HepG2 (cell line): ENCODE measurements at regions not wholly inside any gene's neighbourhood (a gene's known extent, or its start where the extent isn't known, plus 50 kb on each side); places are given as distances from the start of the nearest gene placed in this dataset.

Experiments used
- ATAC-seq: fragments of 200-7000 bp; cut with Tn5 transposase; 3 replicates; pipeline ENCODE4 v1.9.1; 2020; ENCODE audit warnings: mild to moderate bottlenecking, moderate library complexity
- BruUV-seq: library from RNA; stranded (reverse); fragments of 400-500 nt; replicated peaks from 2 replicates; lab custom pipeline; 2021; lab: Mats Ljungman, UMichigan
- CTCF ChIA-PET: fragments of 300-600 bp; formaldehyde crosslinking; extraction: SDS; loops from one replicate; lab custom pipeline; 2021; ENCODE audit warnings: low total read pairs, inconsistent platforms, low intra/inter-chr PET ratio; lab: Yijun Ruan, JAX
- POLR2A ChIA-PET: fragments of 350-600 bp; sonication (Branson Sonifier 250); formaldehyde crosslinking; loops from one replicate; lab custom pipeline; 2020; ENCODE audit warnings: antibody characterized with exemption, inconsistent platforms; lab: Yijun Ruan, JAX
- DNase-seq: peaks from one replicate; pipeline ENCODE4 v3.0.0-alpha.2; 2015; ENCODE audit warnings: low spot score
- FAIRE-seq: peaks from 3 replicates; lab custom pipeline; 2011; peaks lifted over from hg19 to GRCh38; lab: Jason Lieb, UNC
- H2AFZ ChIP-seq: one replicate; pipeline ENCODE4 v1.6.1; 2011; ENCODE audit warnings: low read length, inconsistent platforms
- H3K27ac ChIP-seq: fragments of 300-600 bp; 3 replicates; pipeline ENCODE4 v1.8.0; 2011; ENCODE audit warnings: mixed run types, mild to moderate bottlenecking, mixed read lengths, low read length, inconsistent platforms; ENCODE audit not compliant: insufficient read depth; ENCODE audit errors: extremely low read length
- H3K27me3 ChIP-seq, 2 experiments: fragments of 200-600 bp in 1 of 2; 2 replicates in 1 of 2; 3 replicates in 1 of 2; pipeline versions ENCODE4 v1.6.0 to v1.8.0; 2011; ENCODE audit warnings: low read length in 2 of 2, mild to moderate bottlenecking in 2 of 2, moderate library complexity in 2 of 2, inconsistent platforms in 1 of 2; ENCODE audit not compliant: insufficient read depth in 2 of 2, control insufficient read depth in 1 of 2
- H3K36me3 ChIP-seq, 2 experiments: fragments of 200-600 bp in 1 of 2; replicated peaks in 1 of 2; 2 replicates in 1 of 2; 3 replicates in 1 of 2; pipeline versions ENCODE4 v1.5.1 to v1.8.0; 2011; ENCODE audit warnings: low read length in 2 of 2, inconsistent platforms in 1 of 2; ENCODE audit not compliant: insufficient read depth in 2 of 2, control insufficient read depth in 1 of 2
- H3K4me1 ChIP-seq: 2 replicates; pipeline ENCODE4 v1.5.1; 2012; ENCODE audit warnings: low read length, inconsistent platforms; ENCODE audit not compliant: insufficient read depth
- H3K4me2 ChIP-seq: 2 replicates; pipeline ENCODE4 v1.6.0; 2011; ENCODE audit warnings: low read depth, low read length, inconsistent platforms
- H3K4me3 ChIP-seq, 3 experiments: fragments of 200-600 bp in 1 of 3; sonication (generic), shearing (Covaris generic) in 1 of 3; replicated peaks in 1 of 3; 2 replicates each; pipeline ENCODE4 v1.5.1; 2011 to 2016; ENCODE audit warnings: low read length in 3 of 3, inconsistent platforms in 2 of 3, low read depth in 2 of 3, mild to moderate bottlenecking in 2 of 3, control low read depth in 1 of 3, mixed read lengths in 1 of 3; ENCODE audit not compliant: insufficient read depth in 1 of 3
- H3K79me2 ChIP-seq: one replicate; pipeline ENCODE4 v1.6.1; 2011; ENCODE audit warnings: low read length, inconsistent platforms; ENCODE audit not compliant: insufficient read depth
- H3K9ac ChIP-seq: 2 replicates; pipeline ENCODE4 v1.6.0; 2011; ENCODE audit warnings: mild to moderate bottlenecking, low read depth, low read length, inconsistent platforms; ENCODE audit not compliant: insufficient read depth
- H3K9me3 ChIP-seq: 2 replicates; pipeline ENCODE4 v1.5.1; 2012; ENCODE audit warnings: mild to moderate bottlenecking, low read length
- H4K20me1 ChIP-seq: 2 replicates; pipeline ENCODE4 v1.6.0; 2011; ENCODE audit warnings: inconsistent platforms, mild to moderate bottlenecking, low read length, moderate library complexity; ENCODE audit not compliant: insufficient read depth
- CEBPG ChIP-seq: IDR thresholded peaks from 2 replicates; pipeline ENCODE4 v1.6.1; 2016
- FOXM1 ChIP-seq: sonication (generic); formaldehyde crosslinking; IDR thresholded peaks from 2 replicates; pipeline ENCODE4 v1.5.0; 2020; ENCODE audit warnings: missing genetic modification reagents
- GFI1 ChIP-seq: sonication (generic); formaldehyde crosslinking; IDR thresholded peaks from 2 replicates; pipeline ENCODE4 v1.5.0; 2020; ENCODE audit warnings: missing genetic modification reagents, mild to moderate bottlenecking, borderline replicate concordance
- MED13 ChIP-seq: sonication (generic); formaldehyde crosslinking; IDR thresholded peaks from 2 replicates; pipeline ENCODE4 v1.5.0; 2020; ENCODE audit warnings: missing genetic modification reagents
- MXI1 ChIP-seq: IDR thresholded peaks from 3 replicates; pipeline ENCODE4 v1.6.1; 2012; ENCODE audit warnings: low read depth, low read length, inconsistent platforms, borderline replicate concordance
- NCOA2 ChIP-seq: sonication (generic); formaldehyde crosslinking; IDR thresholded peaks from 2 replicates; pipeline ENCODE4 v1.8.0; 2022; ENCODE audit warnings: inconsistent platforms
- NFYC ChIP-seq: IDR thresholded peaks from 2 replicates; pipeline ENCODE4 v1.6.1; 2016; ENCODE audit warnings: missing genetic modification reagents, missing compliant biosample characterization
- NR2F1 ChIP-seq, 2 experiments: fragments of 450-650 bp in 1 of 2; formaldehyde crosslinking in 1 of 2; IDR thresholded peaks; 2 replicates each; pipeline versions ENCODE4 v1.5.0 to v1.6.1; 2016 to 2020; ENCODE audit warnings: mild to moderate bottlenecking in 1 of 2, missing compliant biosample characterization in 1 of 2, missing genetic modification reagents in 1 of 2, moderate library complexity in 1 of 2
- POLR2AphosphoS2 ChIP-seq: IDR thresholded peaks from 2 replicates; pipeline ENCODE4 v1.6.1; 2011; ENCODE audit warnings: low read depth, low read length, improper control_type of control experiment
- POLR2G ChIP-seq: fragments of 200-400 bp; formaldehyde crosslinking; IDR thresholded peaks from 2 replicates; pipeline ENCODE4 v1.6.1; 2018; ENCODE audit warnings: mild to moderate bottlenecking, low read depth, low read length, moderate library complexity
- RELA ChIP-seq: sonication (generic); formaldehyde crosslinking; IDR thresholded peaks from 2 replicates; pipeline ENCODE4 v1.4.0; 2020; ENCODE audit warnings: missing genetic modification reagents
- SSRP1 ChIP-seq: IDR thresholded peaks from 2 replicates; pipeline ENCODE4 v1.6.1; 2016; ENCODE audit warnings: control low read depth
- YEATS2 ChIP-seq: sonication (generic); formaldehyde crosslinking; IDR thresholded peaks from 2 replicates; pipeline ENCODE4 v1.4.0; 2020; ENCODE audit warnings: missing genetic modification reagents, borderline replicate concordance
- ZFY ChIP-seq: sonication (generic); formaldehyde crosslinking; IDR thresholded peaks from 2 replicates; pipeline ENCODE4 v1.4.0; 2020; ENCODE audit warnings: missing genetic modification reagents
- ZKSCAN5 ChIP-seq: sonication (generic); formaldehyde crosslinking; IDR thresholded peaks from 2 replicates; pipeline ENCODE4 v1.5.1; 2020; ENCODE audit warnings: mild to moderate bottlenecking, missing genetic modification reagents
- ZNF556 ChIP-seq: sonication (generic); formaldehyde crosslinking; IDR thresholded peaks from 2 replicates; pipeline ENCODE4 v1.4.0; 2020; ENCODE audit warnings: mild to moderate bottlenecking, missing genetic modification reagents, borderline replicate concordance
- ZNF629 ChIP-seq: sonication (generic); formaldehyde crosslinking; conservative IDR thresholded peaks from 2 replicates; pipeline ENCODE4 v1.5.0; 2020; ENCODE audit warnings: missing genetic modification reagents
- ZNF703 ChIP-seq: sonication (generic); formaldehyde crosslinking; IDR thresholded peaks from 2 replicates; pipeline ENCODE4 v1.5.1; 2020; ENCODE audit warnings: missing genetic modification reagents, mild to moderate bottlenecking, moderate library complexity, borderline replicate concordance
- ZNF75D ChIP-seq: sonication (generic); formaldehyde crosslinking; IDR thresholded peaks from 2 replicates; pipeline ENCODE4 v1.8.1; 2023; ENCODE audit warnings: missing genetic modification reagents, mild to moderate bottlenecking, borderline replicate concordance
- WGBS: methylation state at CpG from one replicate; pipeline ENCODE4 v1.1.6; 2017; ENCODE audit warnings: low lambda C conversion rate; 5-methylcytosine and 5-hydroxymethylcytosine counted together
- in situ Hi-C: cut with HindIII; loops from 2 replicates; pipeline ENCODE4 v1.10.0; 2017; ENCODE audit warnings: low pct_unique_long_range_greater_than_20kb; ENCODE audit not compliant: extremely low pct_ligation_motif_present
- intact Hi-C: fragments of 100-400 bp; cut with micrococcal nuclease; formaldehyde crosslinking; loops from one replicate; pipeline ENCODE4 v1.10.0; 2022; ENCODE audit not compliant: unreplicated experiment
- TF ChIP-seq, protein P1 (sequence below): sonication (generic); formaldehyde crosslinking; IDR thresholded peaks from 2 replicates; pipeline ENCODE4 v1.5.1; 2020; ENCODE audit warnings: missing genetic modification reagents, mild to moderate bottlenecking, borderline replicate concordance
- TF ChIP-seq, protein P2 (sequence below): IDR thresholded peaks from 2 replicates; pipeline ENCODE4 v1.6.1; 2018; ENCODE audit warnings: missing genetic modification reagents, mild to moderate bottlenecking, missing compliant biosample characterization
- TF ChIP-seq, protein P3 (sequence below): sonication (generic); formaldehyde crosslinking; conservative IDR thresholded peaks from 2 replicates; pipeline ENCODE4 v1.4.0; 2020; ENCODE audit warnings: missing genetic modification reagents
- TF ChIP-seq, protein P4 (sequence below): sonication (generic); formaldehyde crosslinking; IDR thresholded peaks from 2 replicates; pipeline ENCODE4 v1.8.1; 2023; ENCODE audit warnings: missing genetic modification reagents, mild to moderate bottlenecking, borderline replicate concordance
- TF ChIP-seq, protein P5 (sequence below): sonication (generic); formaldehyde crosslinking; IDR thresholded peaks from 2 replicates; pipeline ENCODE4 v1.5.1; 2020; ENCODE audit warnings: missing genetic modification reagents, mild to moderate bottlenecking, borderline replicate concordance

DNA sequence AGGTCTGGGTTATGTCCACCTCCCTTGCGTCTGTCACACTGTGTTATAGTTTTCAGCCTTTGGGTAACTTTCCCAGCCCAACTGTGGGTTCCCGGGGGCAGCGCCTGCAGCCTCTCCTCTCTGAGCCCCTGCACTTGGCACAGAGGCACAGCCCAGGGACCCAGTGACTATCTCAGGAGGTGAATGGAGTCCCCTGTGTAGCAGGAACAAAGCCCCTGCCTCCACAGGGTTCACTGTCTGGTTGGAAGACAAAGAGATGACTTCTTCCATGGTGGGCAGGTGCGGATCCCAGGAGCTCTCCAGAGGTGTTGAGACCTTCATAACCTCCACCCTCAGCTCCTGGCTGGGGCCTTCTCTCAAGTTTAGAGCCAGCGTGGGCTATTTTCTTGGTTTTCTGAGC is 156.9 kb downstream of the C9orf50 start (continued):
- TF ChIP-seq, protein P1, sequence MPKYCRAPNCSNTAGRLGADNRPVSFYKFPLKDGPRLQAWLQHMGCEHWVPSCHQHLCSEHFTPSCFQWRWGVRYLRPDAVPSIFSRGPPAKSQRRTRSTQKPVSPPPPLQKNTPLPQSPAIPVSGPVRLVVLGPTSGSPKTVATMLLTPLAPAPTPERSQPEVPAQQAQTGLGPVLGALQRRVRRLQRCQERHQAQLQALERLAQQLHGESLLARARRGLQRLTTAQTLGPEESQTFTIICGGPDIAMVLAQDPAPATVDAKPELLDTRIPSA (CRISPR knock-in tag): no peak
- TF ChIP-seq FOXM1 (CRISPR knock-in tag) (no peak), POLR2G (no peak), ZNF629 (CRISPR knock-in tag) (no peak), NR2F1 (CRISPR knock-in tag; IDR thresholded peaks at IDR 0.05) (no peak), CEBPG (CRISPR knock-in tag) (no peak), NCOA2 (CRISPR knock-in tag) (no peak), ZKSCAN5 (CRISPR knock-in tag) (no peak), NFYC (no peak), SSRP1 (CRISPR knock-in tag) (no peak), RELA (CRISPR knock-in tag) (no peak)
- TF ChIP-seq, protein P2, sequence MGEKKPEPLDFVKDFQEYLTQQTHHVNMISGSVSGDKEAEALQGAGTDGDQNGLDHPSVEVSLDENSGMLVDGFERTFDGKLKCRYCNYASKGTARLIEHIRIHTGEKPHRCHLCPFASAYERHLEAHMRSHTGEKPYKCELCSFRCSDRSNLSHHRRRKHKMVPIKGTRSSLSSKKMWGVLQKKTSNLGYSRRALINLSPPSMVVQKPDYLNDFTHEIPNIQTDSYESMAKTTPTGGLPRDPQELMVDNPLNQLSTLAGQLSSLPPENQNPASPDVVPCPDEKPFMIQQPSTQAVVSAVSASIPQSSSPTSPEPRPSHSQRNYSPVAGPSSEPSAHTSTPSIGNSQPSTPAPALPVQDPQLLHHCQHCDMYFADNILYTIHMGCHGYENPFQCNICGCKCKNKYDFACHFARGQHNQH (CRISPR knock-in tag): no peak

DNA sequence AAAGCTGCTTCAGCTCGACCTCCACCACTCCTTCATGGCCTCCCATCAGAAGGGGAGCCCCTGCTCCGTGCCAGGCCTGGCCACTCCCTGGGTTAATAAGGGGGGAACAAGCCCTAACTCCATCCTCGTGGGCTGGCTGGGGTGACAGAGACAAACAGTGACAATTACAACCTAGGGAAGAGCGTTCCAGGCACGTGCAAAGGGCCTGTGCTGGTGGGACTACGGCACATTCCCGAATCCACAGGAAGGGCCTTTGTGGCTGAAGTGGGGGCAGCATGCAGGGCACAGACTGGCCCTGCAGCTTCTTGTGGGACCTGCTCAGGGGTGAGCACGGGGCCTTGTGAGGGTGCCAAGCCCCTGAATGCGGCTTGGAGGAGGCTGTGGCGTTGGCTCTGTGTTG is 157.4 kb downstream of the C9orf50 start:
- intact Hi-C loops (no loop called here), in situ Hi-C loops (no loop called here)
- FAIRE-seq: no peak
- H4K20me1 ChIP-seq: no peaks in the 10 kb centered on the region
- no peak for DNase-seq
- H3K36me3 ChIP-seq: no peaks in the 10 kb centered on the region
- ChIA-PET POLR2A (interaction anchor here (1.1 kb wide), 1 partner anchor 46 kb away, joined by 3 read pairs; no protein-coding TSS in a partner anchor), CTCF (no interaction called here)
- no peak overlapping the region for H3K9ac ChIP-seq
- H3K4me3 ChIP-seq: no peak overlapping the region
- 53% methylated on average over 10 of the region's 10 CpGs for WGBS
- ATAC-seq: no peak
- H2AFZ ChIP-seq: no peak overlapping the region
- no peaks in the 10 kb centered on the region for H3K9me3 ChIP-seq
- H3K4me1 ChIP-seq: peaks cover 43% of the 10 kb centered on the region
- peaks cover 9 to 25% of the 10 kb centered on the region in 2 experiments; a peak in 3 of 5 replicates for H3K27me3 ChIP-seq
- BruUV-seq: no TSS peak
- no peak overlapping the region for H3K4me2 ChIP-seq
- no peaks in the 10 kb centered on the region for H3K79me2 ChIP-seq
- H3K27ac ChIP-seq: no peak overlapping the region
- TF ChIP-seq, protein P3, sequence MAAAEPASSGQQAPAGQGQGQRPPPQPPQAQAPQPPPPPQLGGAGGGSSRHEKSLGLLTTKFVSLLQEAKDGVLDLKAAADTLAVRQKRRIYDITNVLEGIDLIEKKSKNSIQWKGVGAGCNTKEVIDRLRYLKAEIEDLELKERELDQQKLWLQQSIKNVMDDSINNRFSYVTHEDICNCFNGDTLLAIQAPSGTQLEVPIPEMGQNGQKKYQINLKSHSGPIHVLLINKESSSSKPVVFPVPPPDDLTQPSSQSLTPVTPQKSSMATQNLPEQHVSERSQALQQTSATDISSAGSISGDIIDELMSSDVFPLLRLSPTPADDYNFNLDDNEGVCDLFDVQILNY: no peak
- TF ChIP-seq MED13 (no peak), ZFY (CRISPR knock-in tag) (no peak), GFI1 (CRISPR knock-in tag) (no peak), ZNF75D (CRISPR knock-in tag) (no peak), ZNF556 (no peak), ZNF703 (no peak), YEATS2 (CRISPR knock-in tag) (no peak), MXI1 (no peak), POLR2AphosphoS2 (no peak)
- TF ChIP-seq, protein P4, sequence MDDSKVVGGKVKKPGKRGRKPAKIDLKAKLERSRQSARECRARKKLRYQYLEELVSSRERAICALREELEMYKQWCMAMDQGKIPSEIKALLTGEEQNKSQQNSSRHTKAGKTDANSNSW (CRISPR knock-in tag): no peak
- TF ChIP-seq, protein P5, sequence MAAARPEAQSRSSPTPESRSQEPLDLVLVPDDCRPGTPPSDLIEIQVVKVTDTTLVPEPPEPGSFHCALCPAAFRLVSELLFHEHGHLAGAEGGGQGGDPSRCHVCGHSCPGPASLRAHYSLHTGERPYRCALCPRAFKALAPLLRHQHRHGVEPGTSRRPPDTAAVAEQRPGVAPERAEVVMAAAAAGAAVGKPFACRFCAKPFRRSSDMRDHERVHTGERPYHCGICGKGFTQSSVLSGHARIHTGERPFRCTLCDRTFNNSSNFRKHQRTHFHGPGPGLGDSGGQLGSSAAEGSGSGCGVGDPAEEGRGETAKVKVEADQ (CRISPR knock-in tag): no peak
